ENCODE measurements at regions not wholly inside any gene's neighbourhood (a gene's known extent, or its start where the extent isn't known, plus 50 kb on each side); places are given as distances from the start of the nearest gene placed in this dataset.

DNA sequence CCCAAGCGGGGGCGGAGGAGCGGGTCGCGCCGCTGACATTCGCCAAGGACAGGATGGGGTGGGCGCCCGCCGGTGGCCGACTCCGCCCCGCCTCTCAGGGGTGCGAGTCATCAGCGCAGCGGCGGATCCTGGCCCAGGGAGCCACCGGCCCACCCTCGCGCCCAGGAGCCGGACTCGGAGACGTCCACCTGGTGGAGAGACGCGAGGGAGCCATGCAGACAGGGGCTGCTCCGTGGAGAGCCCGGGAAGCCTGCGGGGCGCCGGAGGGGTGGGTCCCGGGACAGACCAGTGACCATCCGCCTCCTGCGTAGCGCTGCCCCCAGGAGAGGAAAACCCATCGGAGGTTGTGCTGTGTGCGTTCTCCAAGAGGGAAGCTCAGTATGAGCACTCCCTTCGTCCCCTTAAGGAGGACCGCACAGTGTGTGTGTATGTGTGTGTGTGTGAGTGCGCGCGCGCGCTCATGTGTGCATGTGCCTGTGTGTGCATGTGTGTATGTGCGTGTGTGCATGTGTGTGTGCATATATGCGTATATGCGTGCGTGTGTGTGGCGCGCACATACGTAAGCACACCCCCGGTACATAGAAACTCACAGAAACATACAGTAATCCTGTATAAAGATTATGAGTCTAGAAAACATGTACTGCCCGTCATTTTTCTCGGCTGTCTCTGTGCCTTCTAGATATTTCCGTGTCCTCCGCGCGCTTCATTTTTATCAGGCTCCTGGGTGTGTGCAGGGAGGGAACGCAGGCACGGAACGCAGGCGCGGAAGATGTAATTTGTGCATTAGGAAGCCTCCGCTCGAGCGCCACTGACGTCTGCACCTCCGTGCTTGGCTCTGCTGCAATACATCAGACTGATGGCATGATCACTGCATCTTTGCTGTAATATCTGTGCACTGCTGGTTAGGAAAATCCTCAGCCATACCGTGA lies 158.9 kb downstream of the TBXT start:
- no peak for DNase-seq

DNA sequence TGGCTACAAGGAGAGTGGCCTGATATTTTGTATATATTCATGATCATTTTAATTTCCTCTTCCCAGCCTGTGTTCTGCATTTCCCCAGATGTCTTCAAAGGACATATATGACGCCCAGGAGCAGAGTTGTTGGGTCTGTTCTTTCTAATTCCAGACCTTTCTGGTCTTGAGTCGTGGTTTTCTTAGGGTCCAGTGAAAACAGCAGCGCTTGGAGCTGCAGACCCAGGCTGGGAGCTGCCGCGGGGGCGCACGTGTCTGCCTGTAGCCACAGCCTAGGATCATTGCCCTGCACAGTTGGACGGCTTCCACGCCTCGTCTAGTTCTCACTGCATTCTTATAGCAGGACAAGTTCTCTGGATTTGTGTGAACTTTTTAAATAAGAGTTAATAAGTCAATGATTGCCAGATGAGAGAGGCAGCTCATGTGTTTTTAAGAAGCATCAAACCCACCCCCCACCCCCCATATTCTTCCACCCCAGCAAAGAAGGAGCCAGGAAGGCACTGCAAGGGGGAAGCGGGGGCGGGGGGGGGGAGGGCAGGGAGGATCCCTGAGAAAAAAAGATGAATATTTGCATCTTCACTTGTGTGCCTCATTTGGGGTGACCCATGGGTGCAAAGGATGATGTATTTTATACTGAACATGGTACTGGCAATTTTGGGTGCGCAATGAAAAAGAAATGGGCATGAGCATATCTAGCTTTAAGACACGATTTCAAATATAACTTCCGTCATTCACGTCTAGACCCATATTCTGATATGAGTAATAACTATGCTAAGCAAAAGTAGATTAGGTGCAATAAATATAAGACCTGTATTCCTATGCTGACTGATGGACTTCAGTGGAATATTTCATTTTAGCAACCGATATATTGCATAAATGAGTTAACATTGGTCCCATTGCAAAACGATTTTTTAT lies 160.0 kb downstream of the TBXT start:
- no peak for DNase-seq

DNA sequence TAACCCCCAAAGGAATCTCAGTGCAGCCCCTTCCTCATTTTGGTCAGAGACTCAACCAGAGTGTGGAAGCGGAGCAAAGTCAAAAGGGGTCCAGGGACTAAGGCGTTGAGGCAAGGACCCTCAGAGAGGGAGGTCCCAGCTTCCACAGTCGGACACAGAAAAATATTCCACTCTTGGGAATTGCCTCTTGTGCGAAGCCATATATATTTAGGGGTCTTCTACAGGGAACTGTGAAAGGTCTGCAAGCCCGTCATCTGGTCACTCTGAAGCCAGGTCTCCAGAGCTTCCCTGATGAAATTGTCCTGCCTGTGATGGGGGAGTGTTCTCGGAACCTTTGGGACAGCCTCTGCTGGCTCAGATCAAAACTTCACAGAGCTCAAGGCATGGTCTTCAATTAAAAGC lies 160.8 kb downstream of the TBXT start:
- DNase-seq = no peak

DNA sequence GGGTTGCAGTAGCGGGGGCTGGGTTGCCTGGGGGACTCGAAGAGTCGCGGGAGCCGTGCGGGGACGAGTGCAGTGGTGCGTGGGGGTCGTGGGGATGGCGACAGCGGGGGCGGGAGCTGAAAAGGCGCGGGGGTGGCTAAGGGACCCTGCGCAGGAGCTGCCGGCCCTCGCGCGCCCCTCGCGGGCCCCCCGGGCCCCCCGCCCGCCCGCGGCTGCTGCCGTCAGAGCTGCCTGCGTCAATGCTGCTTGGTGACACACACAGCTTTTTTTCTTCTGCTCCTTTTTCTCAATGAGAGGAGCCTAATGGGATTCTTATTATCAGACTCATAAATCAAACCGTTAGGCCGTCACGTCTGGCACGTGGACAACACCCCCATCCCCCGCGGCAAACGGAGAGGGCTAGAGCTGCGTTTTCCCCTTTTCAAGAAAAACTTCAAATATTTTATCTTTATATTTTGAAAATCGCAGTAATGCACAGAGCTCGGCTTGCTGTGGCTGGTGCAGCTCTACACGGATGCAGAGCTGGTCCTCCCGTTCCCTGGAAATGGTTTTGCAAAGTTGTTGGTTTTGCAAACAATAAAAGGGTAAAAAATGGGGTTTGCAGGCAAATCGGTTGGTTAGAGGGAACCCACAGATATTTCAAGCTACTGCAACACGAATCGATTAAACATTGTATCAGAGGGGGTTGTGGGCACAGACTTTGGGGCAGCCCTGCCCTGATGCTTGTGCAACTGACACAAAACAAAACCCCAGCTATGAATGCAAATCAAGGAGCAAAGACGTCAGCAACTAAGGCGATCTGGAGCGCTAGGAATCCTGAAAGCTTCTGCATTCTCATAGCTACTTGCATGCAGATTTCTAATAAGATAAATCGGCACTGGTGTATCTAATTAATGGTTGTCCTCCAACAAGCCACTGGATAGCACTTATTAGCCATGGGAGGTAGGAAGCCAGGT lies 161.4 kb downstream of the TBXT start:
- no peak for DNase-seq

DNA sequence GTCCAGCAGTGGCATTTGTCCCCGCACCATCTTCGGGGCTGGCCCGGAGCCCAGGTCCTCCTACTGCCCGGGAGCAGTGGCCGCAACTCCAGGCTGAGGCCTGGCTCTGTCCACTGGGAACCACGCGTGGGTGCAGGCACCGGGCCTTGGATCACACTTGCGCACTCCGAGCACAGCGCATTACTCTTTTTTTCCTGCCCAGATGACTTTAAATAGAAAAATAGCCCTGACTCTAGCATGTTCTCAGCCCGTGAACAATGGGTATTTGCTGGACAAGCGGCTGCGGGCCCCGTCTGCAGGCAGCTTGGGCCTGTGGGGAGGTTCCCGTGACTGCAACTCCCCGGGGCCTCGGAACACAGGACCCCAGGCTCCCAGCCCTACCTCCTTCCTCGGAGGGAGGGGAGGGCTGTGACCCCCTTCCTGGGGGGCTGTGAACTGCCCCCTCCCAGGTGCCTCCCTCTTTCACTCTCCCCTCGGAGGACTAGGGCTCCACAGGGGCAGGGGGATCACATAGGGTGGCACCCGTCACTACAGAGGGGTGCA lies 162.2 kb downstream of the TBXT start:
- no peak for DNase-seq

DNA sequence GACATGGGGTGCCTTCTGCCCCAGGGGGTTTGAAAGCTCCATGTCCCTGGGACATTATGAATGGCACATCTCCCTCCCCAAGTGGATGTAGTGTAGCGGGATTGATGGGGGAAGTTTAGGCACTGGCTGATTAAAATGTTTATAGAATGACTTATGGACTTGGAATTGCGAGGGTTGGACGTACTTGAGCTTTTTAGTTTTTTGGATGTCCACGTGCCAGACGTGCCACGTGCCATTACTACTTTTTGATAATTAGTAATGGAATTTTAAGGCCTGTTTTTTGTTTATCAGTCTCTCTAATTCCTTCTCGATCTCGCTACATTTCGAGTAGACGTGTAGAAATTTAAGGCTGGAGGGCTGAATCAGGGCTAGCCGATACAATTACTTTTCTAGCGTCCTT lies 162.8 kb downstream of the TBXT start:
- DNase-seq = no peak

DNA sequence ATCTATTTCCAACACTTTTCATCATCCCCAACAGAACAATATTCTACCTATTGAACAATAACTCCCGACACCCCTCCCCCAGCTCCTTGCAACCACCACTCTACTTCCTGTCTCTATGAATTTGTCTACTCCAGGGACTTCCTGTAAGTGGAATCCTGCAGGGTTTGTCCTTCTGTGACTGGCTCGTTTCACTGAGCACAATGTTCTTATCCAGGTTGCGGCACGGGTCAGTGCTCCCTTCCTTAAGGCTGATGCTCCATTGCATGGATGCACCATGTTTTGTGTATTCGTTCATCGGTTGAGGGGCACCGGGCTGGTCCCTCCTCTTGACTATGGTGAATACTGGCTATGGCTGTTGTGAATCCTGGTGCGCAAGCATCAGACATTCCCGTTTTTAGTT lies 163.2 kb downstream of the TBXT start:
- no peak for DNase-seq

DNA sequence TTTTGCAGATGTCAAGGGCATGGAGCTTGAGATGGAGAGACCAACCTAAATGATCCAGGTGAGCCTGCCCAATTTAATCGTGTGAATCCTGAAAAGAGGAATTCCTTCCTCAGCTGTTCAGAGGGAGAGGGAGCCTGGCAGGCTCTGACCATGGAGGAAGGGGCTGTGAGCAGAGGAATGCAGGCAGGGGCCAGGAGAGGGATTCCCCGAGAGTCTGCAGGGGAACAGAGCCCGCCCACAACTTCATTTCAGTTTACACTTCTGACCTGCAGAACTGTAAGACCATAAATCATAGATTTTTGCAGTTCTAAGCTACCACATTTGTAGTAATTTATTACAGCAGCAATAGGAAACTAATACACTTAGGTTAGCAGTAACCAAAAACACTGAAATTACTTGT lies 164.1 kb downstream of the TBXT start:
- no peak for DNase-seq

DNA sequence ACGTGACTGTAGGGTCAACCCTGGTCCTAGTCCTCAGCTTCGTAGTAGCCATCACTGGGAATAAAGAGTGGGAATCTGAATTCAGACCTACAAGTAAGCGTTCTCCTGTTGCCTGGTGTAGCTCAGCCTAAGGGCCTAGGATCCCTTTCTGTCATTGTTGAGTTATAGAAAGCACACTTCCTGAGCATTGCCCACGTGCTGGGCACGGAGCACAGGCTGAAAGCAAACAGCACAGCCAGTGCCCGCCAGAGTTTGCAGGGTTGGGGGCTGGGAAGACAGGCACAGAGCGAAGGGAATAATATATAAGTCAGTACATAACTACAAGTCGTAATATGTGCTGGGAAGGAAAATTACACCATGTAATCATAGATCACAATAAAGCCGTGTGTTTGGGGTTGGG lies 166.3 kb downstream of the TBXT start:
- DNase-seq = no peak

DNA sequence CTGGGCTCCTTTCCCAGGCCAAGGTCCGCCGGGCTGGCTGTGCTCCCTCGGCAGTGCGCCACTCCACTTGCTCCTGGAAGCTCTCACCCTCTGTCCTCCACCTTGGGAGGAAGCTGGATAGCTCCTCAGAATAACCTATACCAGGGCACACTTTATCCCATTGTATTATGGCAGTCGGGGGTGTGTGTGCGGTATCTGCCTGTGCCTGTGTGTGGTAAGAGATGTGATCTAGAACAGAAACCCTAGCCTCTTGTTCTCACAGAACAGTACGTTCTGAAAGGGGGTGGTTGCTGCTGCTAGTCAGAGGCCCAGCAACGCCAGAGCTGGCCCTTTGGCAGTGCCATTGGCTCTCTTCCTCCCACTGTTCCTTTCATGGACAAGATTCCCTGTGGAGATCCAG lies 168.4 kb downstream of the TBXT start:
- DNase-seq = no peak

DNA sequence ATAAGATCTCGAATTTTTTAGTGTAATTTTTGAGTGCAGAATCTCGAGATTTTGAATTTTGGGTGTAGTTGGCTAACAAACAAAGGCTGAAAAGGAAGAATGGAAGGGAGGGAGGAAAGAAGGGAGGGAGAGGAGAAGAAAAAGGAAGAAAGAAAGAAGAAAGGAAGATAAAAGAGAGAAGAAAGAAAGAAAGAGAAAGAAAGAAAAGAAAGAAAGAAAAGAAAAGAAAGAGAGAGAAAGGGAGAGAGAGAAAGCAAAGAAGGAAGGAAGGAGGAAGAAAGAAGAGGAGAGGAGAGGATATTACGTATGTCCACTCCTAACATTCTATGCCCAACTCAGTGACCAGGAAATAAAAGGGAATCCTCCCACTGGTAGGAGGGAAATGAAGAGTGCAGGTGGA lies 169.6 kb downstream of the TBXT start:
- DNase-seq = no peak

DNA sequence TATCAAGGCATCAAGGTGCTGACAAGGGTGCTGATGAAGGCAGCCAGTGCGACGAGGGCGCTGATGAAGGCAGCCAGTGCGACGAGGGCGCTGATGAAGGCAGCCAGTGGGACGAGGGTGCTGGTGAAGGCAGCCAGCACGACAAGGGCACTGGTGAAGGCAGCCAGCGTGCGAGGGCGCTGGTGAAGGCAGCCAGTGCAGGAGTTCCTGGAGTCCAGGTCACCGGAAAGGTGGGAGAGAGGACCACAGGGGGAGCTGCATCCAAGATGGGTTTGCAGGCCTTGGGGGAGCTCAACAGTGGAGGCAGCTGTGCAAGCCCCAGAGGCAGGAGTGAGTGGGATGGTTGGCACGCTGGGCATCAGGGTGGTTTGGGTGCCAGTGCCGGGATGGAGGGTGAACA lies 176.3 kb downstream of the TBXT start:
- DNase-seq = no peak

DNA sequence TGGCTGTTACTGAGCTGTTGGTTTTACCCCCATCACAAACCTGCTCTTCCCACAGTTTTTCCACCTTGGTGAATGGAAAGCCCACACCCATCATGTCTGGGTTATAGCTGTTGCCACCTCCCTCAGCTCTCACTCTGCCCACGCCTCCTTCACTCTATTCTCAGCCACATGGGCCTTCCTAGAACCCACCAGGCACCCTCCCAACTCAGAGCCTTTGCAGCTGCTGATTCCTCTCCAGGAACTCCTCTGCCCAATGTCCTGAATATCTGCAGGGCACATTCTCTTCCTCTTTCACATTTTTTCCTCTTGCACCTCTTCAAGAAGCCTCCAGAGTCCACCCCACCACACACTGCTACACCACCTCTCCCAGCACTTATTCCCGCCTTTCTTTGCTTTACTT lies 177.4 kb downstream of the TBXT start:
- no peak for DNase-seq

DNA sequence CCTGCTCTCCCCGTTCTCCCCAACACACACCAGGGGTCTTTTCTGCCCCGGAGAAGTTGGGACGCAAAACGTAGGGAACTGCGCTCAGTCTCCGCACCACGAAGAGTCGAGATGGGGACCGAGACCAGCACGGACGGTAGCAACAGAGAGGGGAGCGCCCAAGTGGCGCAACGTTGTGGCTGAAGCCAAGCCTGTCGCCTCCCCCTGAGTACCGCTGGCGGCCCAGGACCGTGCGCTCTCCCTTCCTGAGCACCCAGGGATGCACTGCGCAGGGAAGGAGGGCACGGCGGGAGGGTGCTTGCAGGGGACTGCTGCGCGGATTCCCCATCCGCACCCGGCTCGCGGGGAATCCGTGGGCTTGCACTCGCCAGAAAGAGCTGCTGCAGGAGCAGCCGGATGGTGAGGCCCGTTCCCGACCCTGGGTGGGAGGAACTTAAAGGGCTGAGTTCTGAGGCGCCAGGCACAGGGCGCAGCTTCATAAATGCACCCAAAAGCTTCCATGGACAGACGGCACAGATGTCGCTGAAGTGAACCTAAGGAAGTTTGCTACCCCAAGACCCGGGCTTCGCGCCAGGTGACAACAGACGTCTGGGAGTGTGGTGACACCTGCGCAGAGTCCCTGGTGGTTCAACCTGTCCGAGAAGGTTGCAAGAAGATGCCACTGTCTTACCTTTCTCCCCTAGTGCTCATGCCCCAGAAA lies 178.7 kb downstream of the TBXT start:
- DNase-seq = no peak

DNA sequence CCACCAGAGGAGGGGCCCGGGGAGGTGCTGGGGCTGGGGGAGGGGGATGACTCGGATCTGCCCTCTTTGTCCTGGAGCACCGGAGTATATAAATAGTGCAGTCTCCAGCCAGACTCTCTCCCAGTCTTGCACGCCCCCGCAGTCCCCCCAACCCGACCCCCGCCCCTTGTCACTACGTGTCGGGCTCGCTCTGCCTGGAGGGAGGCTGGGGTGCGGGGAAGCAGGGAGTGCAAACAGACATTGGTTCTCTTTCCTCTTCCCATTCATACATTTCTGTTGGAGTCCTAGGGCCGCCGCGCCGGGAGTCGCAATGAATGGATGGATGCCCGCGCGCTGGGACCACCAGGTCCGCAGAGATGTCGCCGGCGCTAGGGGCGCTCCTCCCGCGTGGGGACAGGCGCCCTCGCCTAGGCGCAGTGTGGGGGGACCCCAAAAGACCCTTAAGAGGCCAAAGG lies 179.3 kb downstream of the TBXT start:
- no peak for DNase-seq

DNA sequence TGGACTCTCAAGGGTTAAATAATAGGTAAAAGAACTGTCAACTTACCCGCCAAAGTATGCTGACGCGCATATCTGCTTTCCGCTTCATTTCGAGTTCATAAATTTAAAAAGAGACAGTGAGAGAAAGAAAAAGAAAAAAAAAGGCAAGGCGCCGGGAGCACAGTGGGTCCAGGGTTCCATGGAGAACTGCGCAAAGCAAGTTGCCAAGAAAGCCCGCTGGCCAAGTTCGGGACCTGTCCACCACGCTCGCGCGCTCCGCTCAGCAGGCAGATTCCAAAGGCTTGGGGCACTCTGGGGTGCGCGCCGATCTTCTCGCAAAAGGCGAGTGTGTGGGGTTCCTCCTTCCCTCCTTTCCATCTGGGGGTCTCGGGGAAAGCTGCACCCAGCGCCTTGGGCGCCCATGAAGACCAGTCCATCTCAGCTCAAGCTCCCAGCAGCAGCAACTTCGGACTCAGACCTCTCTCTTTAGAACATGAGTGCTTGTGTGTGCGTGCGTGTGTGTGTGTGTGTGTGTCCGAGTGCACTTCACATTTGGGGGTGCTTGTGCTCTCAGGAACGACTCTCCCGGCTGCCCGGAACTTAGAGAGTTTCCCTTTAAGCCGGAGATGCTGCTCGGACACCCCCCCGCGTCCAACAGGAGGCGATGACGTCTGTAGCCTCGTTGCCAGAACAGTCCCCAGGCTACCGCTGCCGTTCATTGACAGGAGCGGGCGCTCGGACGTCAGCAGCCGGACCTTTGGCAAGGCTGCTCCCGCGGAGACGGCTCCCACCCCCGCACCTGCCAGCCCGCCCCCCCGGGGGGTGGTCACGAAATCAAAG lies 180.0 kb downstream of the TBXT start:
- no peak for DNase-seq

DNA sequence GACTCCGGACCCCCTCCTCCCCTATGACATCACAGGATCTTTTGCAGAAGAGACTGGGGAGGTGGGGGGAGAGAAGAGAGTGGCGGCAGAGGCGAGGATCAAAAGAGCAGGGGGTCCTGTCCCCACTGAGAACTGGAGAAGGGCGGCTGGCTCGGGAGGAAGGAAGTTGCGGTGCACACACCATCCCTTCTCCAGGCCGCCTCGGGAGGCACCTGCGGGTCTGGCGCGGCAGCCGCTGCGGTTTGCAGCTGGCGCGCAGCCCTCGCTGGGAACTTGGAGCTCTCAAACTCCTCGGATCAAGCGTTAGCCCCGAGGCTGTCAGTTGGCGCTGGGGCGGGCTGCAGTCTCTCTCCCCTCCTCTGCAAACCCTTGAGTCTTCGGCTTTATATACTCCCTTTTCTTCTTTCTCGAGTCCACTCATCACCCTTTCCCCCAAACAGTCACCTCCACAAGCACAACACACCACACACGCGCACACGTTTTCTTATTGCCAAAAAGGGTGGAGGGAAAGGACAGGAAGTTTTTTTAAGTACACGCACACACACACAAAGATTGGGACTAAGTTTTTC lies 180.7 kb downstream of the TBXT start:
- no peak for DNase-seq

DNA sequence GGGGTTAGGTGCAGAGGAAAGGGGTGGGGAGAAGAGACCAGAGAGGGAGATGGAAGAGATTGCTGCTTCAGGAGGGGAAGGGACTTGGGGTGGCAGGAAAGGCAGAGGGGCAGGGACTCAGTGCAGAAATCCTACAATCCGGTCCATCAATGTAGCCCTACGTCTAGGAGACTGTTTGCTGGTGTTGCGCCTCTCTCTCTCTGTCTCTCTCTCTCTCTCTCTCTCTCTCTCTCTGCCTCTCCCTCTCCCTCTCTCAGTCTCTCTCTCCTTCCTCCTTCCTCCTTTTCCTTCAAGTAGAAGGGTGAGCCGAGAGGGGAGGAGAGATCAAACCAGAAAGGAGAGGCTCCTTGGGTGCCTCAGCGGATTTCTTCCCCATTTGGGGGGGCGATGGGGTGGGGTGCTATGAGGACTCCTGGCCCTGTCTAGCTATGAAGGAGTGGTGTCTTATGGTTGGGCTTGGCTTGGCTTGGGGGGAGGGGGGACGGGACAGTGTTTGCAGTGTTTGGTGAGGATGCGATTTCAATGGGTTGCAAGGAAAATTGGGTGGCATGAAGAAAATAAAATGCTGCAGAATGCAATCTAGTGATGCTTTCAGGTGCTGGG lies 181.2 kb downstream of the TBXT start:
- no peak for DNase-seq

DNA sequence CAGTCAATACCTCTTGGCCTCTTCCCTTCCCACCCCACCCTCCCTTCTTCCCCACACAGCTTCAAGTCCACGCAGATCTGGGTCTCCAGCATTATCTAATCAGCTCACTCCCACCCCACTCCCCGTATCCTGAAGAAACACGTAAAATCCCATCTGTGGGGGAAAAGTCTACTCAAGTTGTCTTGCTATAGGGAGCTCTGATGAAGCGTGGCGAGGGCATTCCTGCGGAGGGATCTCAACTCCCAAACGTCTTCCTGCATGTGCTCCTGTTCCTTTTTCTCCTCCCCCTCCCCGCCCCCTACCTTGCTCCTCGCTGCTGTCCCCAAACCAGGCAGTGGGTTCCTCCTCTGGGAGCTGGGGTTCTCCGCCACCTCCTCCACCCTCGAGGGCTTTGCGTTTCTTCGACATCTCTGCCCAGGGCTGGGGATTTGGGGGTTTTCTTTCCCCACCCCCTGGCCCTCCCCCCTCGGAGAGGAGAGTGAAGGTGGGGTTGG lies 181.8 kb downstream of the TBXT start:
- no peak for DNase-seq

DNA sequence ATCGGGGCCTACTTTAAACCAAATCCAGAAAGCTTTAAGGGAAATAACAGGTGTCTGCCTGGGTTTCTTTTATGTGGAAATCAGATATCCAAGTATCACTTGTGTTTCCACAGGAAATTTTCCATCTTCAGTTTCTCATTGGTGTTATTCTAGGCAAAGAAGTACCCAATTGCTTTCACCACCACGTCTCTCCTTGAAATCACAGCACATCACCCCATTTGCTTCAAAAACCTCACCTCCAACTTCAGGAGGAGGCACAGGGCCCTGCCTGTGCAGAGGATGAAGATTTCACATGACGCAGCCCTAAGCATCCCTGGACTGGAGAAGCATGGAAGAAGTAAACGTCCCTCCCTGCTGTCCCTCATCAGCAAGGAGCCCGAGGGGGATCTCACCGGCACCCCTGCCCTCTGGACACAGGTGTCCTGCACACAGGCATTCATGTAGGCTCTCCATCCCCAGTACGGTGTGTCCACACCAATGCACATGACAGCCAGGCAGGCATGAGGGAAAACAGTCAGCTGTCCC lies 182.3 kb downstream of the TBXT start:
- DNase-seq = no peak
